Sigmoid colon (tissue), 6 donors: ENCODE measurements at regions not wholly inside any gene's neighbourhood (a gene's known extent, or its start where the extent isn't known, plus 50 kb on each side); places are given as distances from the start of the nearest gene placed in this dataset.
A peak's percentile ranks its signal among the peaks of the same experiment; 100 is the strongest.

ENCODE experiments used
- DNase-seq: peaks from one replicate; pipeline ENCODE4 v3.0.0-alpha.2; 2019
- H3K27ac ChIP-seq, 4 donors: fragments of 200-600 bp; sonication (generic); one replicate each; pipeline ENCODE4 v1.5.1; 2016 to 2019; ENCODE audit warnings: mild to moderate bottlenecking in 1 of 4
- H3K27me3 ChIP-seq, 3 donors: fragments of 200-600 bp; sonication (generic); one replicate each; pipeline ENCODE4 v1.5.1; 2019; ENCODE audit warnings: mild to moderate bottlenecking in 1 of 3
- H3K36me3 ChIP-seq, 4 donors: fragments of 200-600 bp; sonication (generic); one replicate each; pipeline ENCODE4 v1.5.1; 2016 to 2019
- H3K4me1 ChIP-seq, 4 donors: fragments of 200-600 bp; sonication (generic); one replicate each; pipeline ENCODE4 v1.5.1; 2017 to 2019
- H3K4me3 ChIP-seq, 4 donors: fragments of 200-600 bp; sonication (generic); one replicate each; pipeline ENCODE4 v1.5.1; 2017 to 2019; ENCODE audit warnings: mild to moderate bottlenecking in 2 of 4, moderate library complexity in 1 of 4
- H3K9me3 ChIP-seq, 4 donors: fragments of 200-600 bp in 3 of 4; sonication (generic) in 3 of 4; one replicate each; pipeline versions ENCODE4 v1.5.1 to v1.6.1; 2013 to 2019
- EP300 ChIP-seq, 4 donors: sonication (generic); formaldehyde crosslinking; IDR thresholded peaks; one replicate each; pipeline ENCODE4 v1.6.1; 2017; ENCODE audit warnings: antibody characterized with exemption in 4 of 4
- POLR2A ChIP-seq, 2 donors: fragments of 450-650 bp; IDR thresholded peaks; one replicate each; pipeline ENCODE4 v1.6.1; 2016; ENCODE audit warnings: antibody characterized with exemption in 2 of 2, mild to moderate bottlenecking in 2 of 2, moderate library complexity in 2 of 2
- POLR2AphosphoS5 ChIP-seq, 4 donors: sonication (generic); formaldehyde crosslinking; IDR thresholded peaks; one replicate each; pipeline ENCODE4 v1.6.1; 2017; ENCODE audit warnings: antibody characterized with exemption in 4 of 4
- WGBS, 2 donors: extraction: QIAGEN DNeasy Blood & Tissue Kit; methylation state at CpG; one replicate each; pipeline ENCODE4 v1.1.7; 2013; 5-methylcytosine and 5-hydroxymethylcytosine counted together
- intact Hi-C: fragments of 100-400 bp; cut with DNase I; formaldehyde crosslinking; loops from one replicate; pipeline ENCODE4 v1.15.1; 2023
- TF ChIP-seq, protein P1 (sequence below), 4 experiments: fragments of 450-650 bp in 3 of 4; fragments of 200-600 bp in 1 of 4; IDR thresholded peaks; one replicate each; pipeline ENCODE4 v1.5.1; 2016 to 2019; ENCODE audit warnings: antibody characterized with exemption in 4 of 4, mild to moderate bottlenecking in 3 of 4, moderate library complexity in 2 of 4
- donor health status: healthy with polysubstance abuse.
- donor health status: healthy.

DNA sequence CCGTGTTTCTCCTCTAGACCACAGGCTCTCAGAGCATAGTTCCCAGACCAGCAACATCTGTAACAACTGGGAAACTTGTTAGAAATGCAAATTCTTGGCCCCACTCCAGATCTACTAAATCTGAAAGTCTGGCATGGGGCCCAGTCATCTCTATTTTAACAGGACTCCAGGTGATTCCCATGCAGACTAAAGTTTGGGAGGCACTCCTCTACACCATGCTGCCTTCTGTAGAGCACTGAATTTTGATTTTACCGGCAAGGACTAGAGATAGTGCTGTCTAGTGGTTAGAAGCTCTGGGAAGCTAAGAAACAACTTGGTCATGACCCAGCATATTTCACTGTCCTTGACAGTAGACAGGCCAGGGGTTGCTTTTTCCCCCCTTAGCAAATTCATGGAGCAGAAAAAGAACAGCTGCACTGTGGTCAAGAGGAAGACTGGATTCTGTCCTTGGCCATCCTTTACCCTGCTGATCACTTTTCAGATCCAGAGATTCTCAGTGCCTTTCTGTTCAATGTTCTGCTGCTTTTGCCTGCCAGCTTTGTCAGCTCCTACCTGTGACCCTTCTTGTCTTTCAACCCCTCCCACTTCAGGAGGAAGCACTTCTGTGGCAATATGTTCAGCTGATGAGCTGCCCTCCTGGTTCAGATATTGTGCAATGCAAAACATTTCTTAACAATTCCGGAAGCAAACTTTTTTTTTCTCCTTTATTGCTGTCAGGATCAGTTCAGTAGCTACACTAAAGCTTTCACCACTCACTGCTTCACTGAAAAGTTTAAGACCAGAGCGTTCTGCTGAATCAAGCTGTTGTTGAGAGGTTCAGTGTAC lies 133.8 kb upstream of the NUDT4 start:
- Histone ChIP-seq H3K4me3 (no peak overlapping the region), H3K27ac (peak overlapping the region; percentile 4 to 56 (median 37)), H3K9me3 (peaks cover 0 to 3% (median 0%) of the 10 kb centered on the region in 4 donors), H3K4me1 (peaks cover 0 to 19% (median 17%) of the 10 kb centered on the region in 4 donors), H3K27me3 (no peaks in the 10 kb centered on the region), H3K36me3 (no peaks in the 10 kb centered on the region)
- peak; percentile 73 for DNase-seq
- TF ChIP-seq POLR2AphosphoS5 (IDR thresholded peaks at IDR 0.05) = peak; percentile 12 to 58 (median 42)
- TF ChIP-seq EP300 (IDR thresholded peaks at IDR 0.05) = no peak
- intact Hi-C loops = no loop called here
- 17 to 25% methylated on average over 4 of the region's 4 CpGs for WGBS, 2 donors

DNA sequence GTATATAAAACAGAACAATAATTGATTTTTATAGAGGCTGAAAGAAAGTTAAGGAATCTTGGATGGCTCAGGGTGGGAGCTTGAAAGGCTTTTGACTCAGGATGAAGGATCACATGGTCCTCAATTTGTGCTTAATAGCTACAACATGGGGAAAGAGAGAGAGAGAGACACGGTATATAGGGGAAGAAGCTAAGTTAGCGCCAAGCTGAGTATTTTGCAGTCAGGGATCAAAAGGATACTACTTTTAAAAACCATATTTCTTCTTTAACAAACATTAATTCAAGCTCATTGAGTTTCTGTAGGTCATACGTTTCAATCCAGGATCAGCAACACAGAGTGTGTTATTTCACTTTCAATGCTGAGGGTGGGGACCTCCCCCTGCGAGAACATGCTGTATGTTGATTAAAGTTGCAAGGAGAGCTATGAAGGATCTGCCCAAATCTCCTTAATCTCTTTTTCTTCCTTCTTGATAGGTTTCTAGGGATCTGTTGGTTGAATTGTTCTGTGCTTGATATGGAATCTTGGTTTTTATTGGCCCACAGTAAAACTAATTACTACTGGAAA lies 133.1 kb upstream of the NUDT4 start:
- no peak for DNase-seq
- peaks cover 0 to 19% (median 17%) of the 10 kb centered on the region in 4 donors for H3K4me1 ChIP-seq
- peaks cover 0 to 2% (median 0%) of the 10 kb centered on the region in 4 donors for H3K9me3 ChIP-seq
- H3K27me3 ChIP-seq = no peaks in the 10 kb centered on the region
- H3K36me3 ChIP-seq = no peaks in the 10 kb centered on the region
- peak overlapping the region in 3 of 4 donors; percentile 30 to 56 (median 44) for H3K27ac ChIP-seq
- WGBS, 2 donors = 64 to 70% methylated on average over 4 of the region's 4 CpGs
- TF ChIP-seq POLR2AphosphoS5 (IDR thresholded peaks at IDR 0.05) = no peak
- TF ChIP-seq, protein P1, sequence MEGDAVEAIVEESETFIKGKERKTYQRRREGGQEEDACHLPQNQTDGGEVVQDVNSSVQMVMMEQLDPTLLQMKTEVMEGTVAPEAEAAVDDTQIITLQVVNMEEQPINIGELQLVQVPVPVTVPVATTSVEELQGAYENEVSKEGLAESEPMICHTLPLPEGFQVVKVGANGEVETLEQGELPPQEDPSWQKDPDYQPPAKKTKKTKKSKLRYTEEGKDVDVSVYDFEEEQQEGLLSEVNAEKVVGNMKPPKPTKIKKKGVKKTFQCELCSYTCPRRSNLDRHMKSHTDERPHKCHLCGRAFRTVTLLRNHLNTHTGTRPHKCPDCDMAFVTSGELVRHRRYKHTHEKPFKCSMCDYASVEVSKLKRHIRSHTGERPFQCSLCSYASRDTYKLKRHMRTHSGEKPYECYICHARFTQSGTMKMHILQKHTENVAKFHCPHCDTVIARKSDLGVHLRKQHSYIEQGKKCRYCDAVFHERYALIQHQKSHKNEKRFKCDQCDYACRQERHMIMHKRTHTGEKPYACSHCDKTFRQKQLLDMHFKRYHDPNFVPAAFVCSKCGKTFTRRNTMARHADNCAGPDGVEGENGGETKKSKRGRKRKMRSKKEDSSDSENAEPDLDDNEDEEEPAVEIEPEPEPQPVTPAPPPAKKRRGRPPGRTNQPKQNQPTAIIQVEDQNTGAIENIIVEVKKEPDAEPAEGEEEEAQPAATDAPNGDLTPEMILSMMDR (IDR thresholded peaks at IDR 0.05) = no peak
- no peak for TF ChIP-seq POLR2A (IDR thresholded peaks at IDR 0.05)
- no peak for TF ChIP-seq EP300 (IDR thresholded peaks at IDR 0.05)
- no peak overlapping the region for H3K4me3 ChIP-seq
- intact Hi-C loops = no loop called here

DNA sequence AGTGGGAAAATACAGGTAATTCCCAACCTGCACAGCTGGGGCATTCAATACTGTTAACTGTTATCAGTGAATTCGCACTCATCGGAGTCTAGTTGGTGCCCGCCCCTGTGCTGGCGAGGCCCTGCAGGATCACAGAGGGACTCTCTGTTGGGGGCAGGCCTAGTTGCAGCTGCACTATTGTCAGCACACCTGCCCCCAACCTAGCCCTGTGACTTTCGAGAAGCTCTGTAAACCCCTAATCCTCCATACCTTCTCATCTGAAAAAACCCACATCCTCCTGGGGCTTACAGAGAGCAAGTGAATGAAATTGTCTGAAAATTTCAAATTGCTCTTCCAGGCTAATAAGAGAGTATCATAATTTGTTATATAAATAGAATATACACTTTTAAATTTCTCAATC lies 132.2 kb upstream of the NUDT4 start:
- no peak for DNase-seq
- Histone ChIP-seq H3K27me3 (no peaks in the 10 kb centered on the region), H3K36me3 (no peaks in the 10 kb centered on the region), H3K27ac (no peak overlapping the region), H3K4me3 (no peak overlapping the region), H3K9me3 (no peaks in the 10 kb centered on the region), H3K4me1 (peaks cover 0 to 19% (median 17%) of the 10 kb centered on the region in 4 donors)
- intact Hi-C loops = no loop called here
- TF ChIP-seq POLR2A (IDR thresholded peaks at IDR 0.05) (no peak), EP300 (IDR thresholded peaks at IDR 0.05) (no peak), POLR2AphosphoS5 (IDR thresholded peaks at IDR 0.05) (no peak)
- TF ChIP-seq, protein P1 (IDR thresholded peaks at IDR 0.05) = no peak
- WGBS, 2 donors = 69 to 93% methylated on average over 5 of the region's 5 CpGs

DNA sequence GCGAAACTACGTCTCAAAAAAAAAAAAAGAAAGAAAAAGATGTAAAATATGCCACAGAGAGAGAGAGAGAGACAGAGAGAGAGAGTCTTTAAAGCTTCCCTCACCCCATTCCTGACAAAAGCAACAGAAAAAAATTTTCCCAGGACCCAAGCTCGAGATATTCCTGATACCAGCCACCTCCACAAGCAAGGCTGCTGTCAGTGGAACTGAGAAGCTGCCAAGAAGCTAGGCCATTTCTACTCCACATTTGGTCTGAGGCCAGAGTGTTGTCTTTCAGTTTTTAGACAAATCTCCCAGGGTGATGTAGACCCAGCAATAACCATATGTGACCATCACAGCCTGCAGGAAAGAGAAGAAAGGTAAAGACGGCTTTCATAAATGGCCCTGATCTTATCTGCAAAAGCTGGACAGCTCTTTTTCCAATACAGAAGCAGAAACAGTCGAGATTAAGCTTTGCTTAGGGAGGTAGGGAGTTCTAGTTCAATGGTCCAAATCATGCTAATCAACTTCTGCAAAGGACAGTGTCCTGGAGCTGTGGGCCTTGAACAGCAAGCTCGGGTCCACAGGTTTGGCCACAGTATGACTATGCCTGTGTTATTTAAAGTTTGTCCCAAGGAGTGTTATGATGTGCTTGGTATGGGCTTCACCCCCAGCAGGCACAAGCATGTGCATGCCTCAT lies 130.3 kb upstream of the NUDT4 start:
- H3K36me3 ChIP-seq = no peaks in the 10 kb centered on the region
- no peaks in the 10 kb centered on the region for H3K9me3 ChIP-seq
- H3K4me3 ChIP-seq = no peak overlapping the region
- TF ChIP-seq, protein P1 (IDR thresholded peaks at IDR 0.05) = no peak
- TF ChIP-seq POLR2AphosphoS5 (IDR thresholded peaks at IDR 0.05) (no peak), EP300 (IDR thresholded peaks at IDR 0.05) (no peak), POLR2A (IDR thresholded peaks at IDR 0.05) (no peak)
- no peak overlapping the region for H3K27ac ChIP-seq
- DNase-seq = no peak
- H3K27me3 ChIP-seq = no peaks in the 10 kb centered on the region
- 77 to 85% methylated on average over 6 of the region's 6 CpGs for WGBS, 2 donors
- intact Hi-C loops = no loop called here
- H3K4me1 ChIP-seq = peaks cover 0 to 19% (median 17%) of the 10 kb centered on the region in 4 donors

DNA sequence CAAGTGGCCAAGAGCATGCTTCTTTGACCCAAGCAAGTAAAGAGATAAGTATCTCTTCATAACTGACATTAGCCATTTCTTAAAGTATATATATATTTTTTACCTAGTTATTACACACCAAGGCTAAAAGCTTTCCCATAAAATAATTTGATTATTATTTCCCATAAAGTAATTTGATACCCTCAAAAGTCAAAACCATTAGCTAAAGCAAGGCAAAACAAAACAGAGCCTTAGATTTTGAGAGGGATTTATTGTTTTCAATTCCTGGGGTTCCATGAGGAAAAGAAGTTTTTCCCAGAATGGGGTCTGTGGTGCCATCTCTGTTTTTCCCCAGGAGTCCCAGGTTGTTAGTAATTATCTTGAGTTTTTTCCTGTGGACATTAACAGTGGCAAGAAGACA lies 125.5 kb upstream of the NUDT4 start:
- H3K36me3 ChIP-seq = no peaks in the 10 kb centered on the region
- TF ChIP-seq EP300 (IDR thresholded peaks at IDR 0.05) = no peak
- H3K4me1 ChIP-seq = peaks cover 0 to 6% (median 2%) of the 10 kb centered on the region in 4 donors
- H3K27ac ChIP-seq = no peak overlapping the region
- H3K9me3 ChIP-seq = peaks cover 0 to 9% (median 2%) of the 10 kb centered on the region in 4 donors
- H3K27me3 ChIP-seq = no peaks in the 10 kb centered on the region
- intact Hi-C loops = no loop called here
- DNase-seq = no peak
- no peak overlapping the region for H3K4me3 ChIP-seq
